GM20000 (cell line): ENCODE measurements at regions not wholly inside any gene's neighbourhood (a gene's known extent, or its start where the extent isn't known, plus 50 kb on each side); places are given as distances from the start of the nearest gene placed in this dataset.

Experiments
- DNase-seq: peaks from one replicate; pipeline ENCODE4 v3.0.0; 2012; ENCODE audit warnings: low spot score
- TF ChIP-seq, protein P1 (sequence below): IDR thresholded peaks from 2 replicates; pipeline ENCODE4 v1.5.1; 2012; ENCODE audit warnings: mild to moderate bottlenecking, control low read depth; ENCODE audit errors: extremely low read depth, missing control alignments

DNA sequence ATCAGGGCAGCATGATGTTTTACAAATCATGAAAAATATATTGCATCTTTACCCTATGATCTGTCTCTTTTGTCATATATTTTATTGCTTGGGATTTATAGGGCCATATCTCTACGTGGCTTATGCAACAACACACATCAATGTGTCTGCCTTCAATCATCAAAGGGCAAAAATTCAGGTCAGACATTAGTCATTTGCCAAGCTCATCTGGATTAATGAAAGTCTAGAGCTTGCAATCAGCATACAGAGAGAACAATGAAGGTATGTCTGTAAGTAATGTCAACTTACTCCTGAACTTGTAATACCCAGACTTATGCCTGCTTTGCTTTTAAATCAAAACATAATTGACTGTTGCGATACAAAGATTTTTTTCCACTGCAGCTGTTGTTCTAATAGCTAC is 282.7 kb downstream of the HAO1 start:
- TF ChIP-seq, protein P1, sequence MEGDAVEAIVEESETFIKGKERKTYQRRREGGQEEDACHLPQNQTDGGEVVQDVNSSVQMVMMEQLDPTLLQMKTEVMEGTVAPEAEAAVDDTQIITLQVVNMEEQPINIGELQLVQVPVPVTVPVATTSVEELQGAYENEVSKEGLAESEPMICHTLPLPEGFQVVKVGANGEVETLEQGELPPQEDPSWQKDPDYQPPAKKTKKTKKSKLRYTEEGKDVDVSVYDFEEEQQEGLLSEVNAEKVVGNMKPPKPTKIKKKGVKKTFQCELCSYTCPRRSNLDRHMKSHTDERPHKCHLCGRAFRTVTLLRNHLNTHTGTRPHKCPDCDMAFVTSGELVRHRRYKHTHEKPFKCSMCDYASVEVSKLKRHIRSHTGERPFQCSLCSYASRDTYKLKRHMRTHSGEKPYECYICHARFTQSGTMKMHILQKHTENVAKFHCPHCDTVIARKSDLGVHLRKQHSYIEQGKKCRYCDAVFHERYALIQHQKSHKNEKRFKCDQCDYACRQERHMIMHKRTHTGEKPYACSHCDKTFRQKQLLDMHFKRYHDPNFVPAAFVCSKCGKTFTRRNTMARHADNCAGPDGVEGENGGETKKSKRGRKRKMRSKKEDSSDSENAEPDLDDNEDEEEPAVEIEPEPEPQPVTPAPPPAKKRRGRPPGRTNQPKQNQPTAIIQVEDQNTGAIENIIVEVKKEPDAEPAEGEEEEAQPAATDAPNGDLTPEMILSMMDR, result no peak
- no peak for DNase-seq

- TF ChIP-seq, protein P1, result no peak
- no peak for DNase-seq
These were observed 280.1 kb downstream of the HAO1 start for GRCh38 chr20:7660165-7660564.

- TF ChIP-seq, protein P1, result no peak
- no peak for DNase-seq
These were observed 274.9 kb downstream of the HAO1 start for GRCh38 chr20:7665376-7665775.

DNA sequence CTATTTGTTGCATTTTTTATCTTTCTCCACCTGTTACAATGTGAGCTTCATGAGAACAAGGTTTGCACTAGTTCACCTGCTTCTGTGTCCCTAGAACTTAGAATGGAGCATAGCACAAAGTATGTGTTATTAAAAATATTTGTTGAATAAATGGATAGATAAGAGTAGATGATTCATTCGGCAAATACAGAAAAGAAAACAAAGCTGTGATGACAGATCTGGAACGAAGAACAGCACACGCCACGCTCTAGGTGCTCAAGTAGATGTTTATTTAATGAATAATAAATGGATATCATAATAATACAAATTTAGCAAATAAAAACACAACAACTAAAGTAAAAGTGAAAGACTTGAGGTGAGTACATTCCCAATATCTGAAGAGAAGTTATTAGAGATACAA is 273.1 kb downstream of the HAO1 start:
- no peak for DNase-seq
- TF ChIP-seq, protein P1, result no peak

DNA sequence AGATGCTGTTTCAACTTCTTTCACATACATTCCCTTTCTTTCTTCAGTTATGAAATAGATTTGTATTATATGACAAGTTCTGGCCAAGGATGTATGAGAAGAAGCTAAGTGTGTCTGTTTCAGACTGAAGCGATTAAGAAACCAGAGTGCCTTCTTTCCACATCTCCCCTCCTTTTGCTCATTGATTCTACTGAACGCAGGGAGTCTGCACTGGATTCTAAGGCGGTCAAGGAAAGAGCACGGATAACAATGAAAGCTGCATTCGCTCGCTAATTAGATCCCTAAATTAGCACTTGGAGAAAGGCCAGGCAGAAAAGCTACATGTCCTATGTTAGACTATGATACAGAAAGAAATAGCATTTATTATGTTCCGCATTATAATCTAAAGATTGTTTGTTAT is 267.7 kb downstream of the HAO1 start:
- TF ChIP-seq, protein P1, result no peak
- DNase-seq, result no peak

GRCh38 chr20:7673841-7674240 is 266.4 kb downstream of the HAO1 start:
- no peak for DNase-seq
- TF ChIP-seq, protein P1, result no peak

- no peak for DNase-seq
These were observed 257.3 kb downstream of the HAO1 start for GRCh38 chr20:7682916-7683315.

More at GRCh38 chr20:7682916-7683315, 257.3 kb downstream of the HAO1 start:
- TF ChIP-seq, protein P1, result no peak
